ENCODE measurements at regions not wholly inside any gene's neighbourhood (a gene's known extent, or its start where the extent isn't known, plus 50 kb on each side); places are given as distances from the start of the nearest gene placed in this dataset.

DNA sequence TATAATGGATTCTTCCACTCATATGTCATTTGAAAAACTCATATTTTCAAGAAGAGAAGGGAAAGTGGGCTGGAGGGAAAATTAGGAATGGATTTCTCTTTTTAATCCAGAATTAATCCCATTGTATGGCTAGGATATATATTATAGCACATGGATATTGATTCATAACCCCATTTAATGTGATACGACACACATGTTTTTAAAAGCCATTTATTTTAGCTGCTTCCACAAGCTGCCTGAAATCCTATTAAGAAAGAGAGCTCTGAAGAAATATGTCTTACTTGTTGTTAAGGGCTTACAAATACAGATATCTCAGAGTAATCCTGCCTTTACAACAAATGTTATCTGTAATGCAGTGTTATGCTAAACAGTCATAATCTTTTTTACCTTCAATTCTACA lies 598.6 kb downstream of the AMY1C start:
- TF ChIP-seq CTCF (IDR thresholded peaks at IDR 0.05): no peak
- TF ChIP-seq POLR2AphosphoS5 (IDR thresholded peaks at IDR 0.05; ENCODE audit: insufficient read depth in 1 of 2, low read depth in 1 of 2): no peak
